ENCODE measurements at regions not wholly inside any gene's neighbourhood (a gene's known extent, or its start where the extent isn't known, plus 50 kb on each side); places are given as distances from the start of the nearest gene placed in this dataset.
"Not testable (repeated sequence)": the region's sequence is repeated elsewhere in the genome, so short reads cannot be mapped to it uniquely, and the experiment has no call there.

GRCh38 chr11:109682788-109683187 is 260.8 kb downstream of the C11orf87 start:
- DNase-seq: not testable (repeated sequence)

GRCh38 chr11:109695696-109696095 is 273.7 kb downstream of the C11orf87 start:
- no peak for DNase-seq

- no peak for DNase-seq
Measured at GRCh38 chr11:109696191-109696897, 274.4 kb downstream of the C11orf87 start.

- DNase-seq: no peak
Measured at GRCh38 chr11:109697140-109697843, 275.3 kb downstream of the C11orf87 start.

- DNase-seq: no peak
Measured at GRCh38 chr11:109698237-109698636, 276.2 kb downstream of the C11orf87 start.

- DNase-seq: no peak
Measured at GRCh38 chr11:109704432-109704831, 282.4 kb downstream of the C11orf87 start.

- DNase-seq: no peak
Measured at GRCh38 chr11:109706945-109707344, 285.0 kb downstream of the C11orf87 start.

- DNase-seq: no peak
Measured at GRCh38 chr11:109707411-109707810, 285.4 kb downstream of the C11orf87 start.

GRCh38 chr11:109708184-109708583 is 286.2 kb downstream of the C11orf87 start:
- no peak for DNase-seq

GRCh38 chr11:109714444-109714843 is 292.5 kb downstream of the C11orf87 start:
- DNase-seq: not testable (repeated sequence)

- not testable (repeated sequence) for DNase-seq
Measured at GRCh38 chr11:109715424-109715823, 293.4 kb downstream of the C11orf87 start.

- DNase-seq: no peak
Measured at GRCh38 chr11:109726061-109726460, 304.1 kb downstream of the C11orf87 start.

GRCh38 chr11:109728056-109728455 is 306.1 kb downstream of the C11orf87 start:
- DNase-seq: no peak

GRCh38 chr11:109729761-109730160 is 307.8 kb downstream of the C11orf87 start:
- DNase-seq: peak; percentile 14

- no peak for DNase-seq
Measured at GRCh38 chr11:109730669-109731068, 308.7 kb downstream of the C11orf87 start.

- no peak for DNase-seq
Measured at GRCh38 chr11:109731451-109731850, 309.5 kb downstream of the C11orf87 start.

- no peak for DNase-seq
Measured at GRCh38 chr11:109733245-109733644, 311.3 kb downstream of the C11orf87 start.

GRCh38 chr11:109734566-109734965 is 312.6 kb downstream of the C11orf87 start:
- DNase-seq: no peak

- DNase-seq: no peak
Measured at GRCh38 chr11:109735128-109735527, 313.1 kb downstream of the C11orf87 start.

GRCh38 chr11:109739379-109739778 is 317.4 kb downstream of the C11orf87 start:
- DNase-seq: no peak

GRCh38 chr11:109745996-109746625 is 324.1 kb downstream of the C11orf87 start:
- DNase-seq: no peak

GRCh38 chr11:109747839-109748238 is 325.8 kb downstream of the C11orf87 start:
- no peak for DNase-seq

- DNase-seq: no peak
Measured at GRCh38 chr11:109749476-109749875, 327.5 kb downstream of the C11orf87 start.

GRCh38 chr11:109750964-109751363 is 329.0 kb downstream of the C11orf87 start:
- DNase-seq: no peak

All from NCI-H2107 (cell line).